Fibroblast of pulmonary artery (primary cell): ENCODE measurements at regions not wholly inside any gene's neighbourhood (a gene's known extent, or its start where the extent isn't known, plus 50 kb on each side); places are given as distances from the start of the nearest gene placed in this dataset.
A peak's percentile ranks its signal among the peaks of the same experiment; 100 is the strongest.
"Not testable (repeated sequence)": the region's sequence is repeated elsewhere in the genome, so short reads cannot be mapped to it uniquely, and the experiment has no call there.

ENCODE experiments used
- DNase-seq: peaks from one replicate; pipeline ENCODE4 v3.0.0-alpha.2; 2010; ENCODE audit warnings: low read depth
- H3K4me3 ChIP-seq: replicated peaks from 2 replicates; pipeline ENCODE4 v1.5.1; 2011; ENCODE audit warnings: low read depth, mild to moderate bottlenecking, control low read depth, low read length, moderate library complexity
- CTCF ChIP-seq: IDR thresholded peaks from 2 replicates; pipeline ENCODE4 v1.5.1; 2011; ENCODE audit warnings: mild to moderate bottlenecking, control low read depth, low read length, inconsistent platforms; ENCODE audit errors: missing control alignments

- TF ChIP-seq CTCF: no peak
- H3K4me3 ChIP-seq: no peak overlapping the region
- DNase-seq: no peak
Measured at GRCh38 chr6:14598017-14598864, 480.7 kb downstream of the CD83 start.

GRCh38 chr6:14600306-14600705 is 482.7 kb downstream of the CD83 start:
- DNase-seq, H3K4me3 ChIP-seq: not testable (repeated sequence)

- no peak for TF ChIP-seq CTCF
- no peak for DNase-seq
- H3K4me3 ChIP-seq: no peak overlapping the region
Measured at GRCh38 chr6:14601490-14601889, 483.9 kb downstream of the CD83 start.

GRCh38 chr6:14606353-14606752 is 488.8 kb downstream of the CD83 start:
- H3K4me3 ChIP-seq: no peak overlapping the region
- DNase-seq: no peak
- no peak for TF ChIP-seq CTCF

- no peak for DNase-seq
- TF ChIP-seq CTCF: no peak
- no peak overlapping the region for H3K4me3 ChIP-seq
Measured at GRCh38 chr6:14610141-14610540, 492.6 kb downstream of the CD83 start.

GRCh38 chr6:14612016-14612980 is 494.7 kb downstream of the CD83 start:
- TF ChIP-seq CTCF: no peak

GRCh38 chr6:14614631-14615030 is 497.1 kb downstream of the CD83 start:
- TF ChIP-seq CTCF: no peak
- DNase-seq: no peak
- H3K4me3 ChIP-seq: no peak overlapping the region

More at GRCh38 chr6:14612016-14612980, 494.7 kb downstream of the CD83 start:
- no peak overlapping the region for H3K4me3 ChIP-seq
- DNase-seq: peak; percentile 19
